ENCODE measurements at regions not wholly inside any gene's neighbourhood (a gene's known extent, or its start where the extent isn't known, plus 50 kb on each side); places are given as distances from the start of the nearest gene placed in this dataset.

- H3K4me3 ChIP-seq = no peak overlapping the region
- no peaks in the 10 kb centered on the region; the same call in 2 of the 3 replicates for H3K9me3 ChIP-seq (replicated peaks; ENCODE audit: control insufficient read depth, insufficient read depth, low read length)
- WGBS (ENCODE audit: insufficient coverage, insufficient replicate concordance, low lambda C conversion rate, missing lambda C conversion rate) = 3% methylated on average over 4 of the region's 4 CpGs
- H3K79me2 ChIP-seq (ENCODE audit: control insufficient read depth, insufficient read depth, low read length) = no peaks in the 10 kb centered on the region
- H3K36me3 ChIP-seq (ENCODE audit: control insufficient read depth in 2 of 2, insufficient read depth in 2 of 2, low read length in 1 of 2) = no peaks in the 10 kb centered on the region
- no peaks in the 10 kb centered on the region for H4K20me1 ChIP-seq (ENCODE audit: control insufficient read depth, insufficient read depth)
- H3K9ac ChIP-seq (ENCODE audit: control insufficient read depth, insufficient read depth, low read length) = no peak overlapping the region
- ChIA-PET POLR2A (no interaction called here), SMC1A (ENCODE audit: uncharacterized antibody, unreplicated experiment) (no interaction called here), RAD21 (ENCODE audit: unreplicated experiment) (no interaction called here), CTCF (no interaction called here)
- intact Hi-C loops (cut with micrococcal nuclease; ENCODE audit: unreplicated experiment) = no loop called here
- no peak overlapping the region for H3K4me2 ChIP-seq (ENCODE audit: control insufficient read depth, insufficient read depth)
- ATAC-seq = no peak
- no TSS peak for BruUV-seq (replicated peaks)
- FAIRE-seq = no peak
- DNase-seq (ENCODE audit: low read depth, low spot score) = no peak
- in situ Hi-C loops (cut with MboI) = no loop called here
- no peak overlapping the region for H2AFZ ChIP-seq (ENCODE audit: control insufficient read depth, low read depth, low read length)
- no peak for TF ChIP-seq HCFC1 (IDR thresholded peaks at IDR 0.05; ENCODE audit: low read length)
- no peak for TF ChIP-seq ATF7 (IDR thresholded peaks at IDR 0.05; ENCODE audit: low read depth)
- no peak for TF ChIP-seq BACH1 (IDR thresholded peaks at IDR 0.05; ENCODE audit: borderline replicate concordance)
- TF ChIP-seq TBL1XR1 (IDR thresholded peaks at IDR 0.05; ENCODE audit: low read depth, low read length) = no peak
- no peak overlapping the region for H3K27ac ChIP-seq (ENCODE audit: control insufficient read depth, insufficient read depth)
- H3K27me3 ChIP-seq (replicated peaks in 1 of 2; ENCODE audit: control insufficient read depth in 2 of 2, insufficient read depth in 2 of 2, low read length in 1 of 2) = peaks cover 0 to 2% of the 10 kb centered on the region in 2 experiments; a peak in 2 of 4 replicates
- no peaks in the 10 kb centered on the region for H3K4me1 ChIP-seq (ENCODE audit: control insufficient read depth, insufficient read depth, low read length)
Measured at GRCh38 chr11:69568809-69569097, 72.2 kb upstream of the CCND1 start.

GRCh38 chr11:69569306-69570200 lies 71.4 kb upstream of the CCND1 start:
- DNase-seq (ENCODE audit: low read depth, low spot score) = no peak
- BruUV-seq (replicated peaks) = no TSS peak
- no peak overlapping the region for H3K4me2 ChIP-seq (ENCODE audit: control insufficient read depth, insufficient read depth)
- 42% methylated on average over 21 of the region's 21 CpGs for WGBS (ENCODE audit: insufficient coverage, insufficient replicate concordance, low lambda C conversion rate, missing lambda C conversion rate)
- H3K9me3 ChIP-seq (replicated peaks; ENCODE audit: control insufficient read depth, insufficient read depth, low read length) = no peaks in the 10 kb centered on the region; the same call in 2 of the 3 replicates
- H2AFZ ChIP-seq (ENCODE audit: control insufficient read depth, low read depth, low read length) = no peak overlapping the region
- ChIA-PET CTCF (no interaction called here), SMC1A (ENCODE audit: uncharacterized antibody, unreplicated experiment) (no interaction called here), POLR2A (no interaction called here), RAD21 (ENCODE audit: unreplicated experiment) (no interaction called here)
- H3K4me3 ChIP-seq = no peak overlapping the region
- FAIRE-seq = no peak
- no peaks in the 10 kb centered on the region for H3K4me1 ChIP-seq (ENCODE audit: control insufficient read depth, insufficient read depth, low read length)
- peaks cover 0 to 2% of the 10 kb centered on the region in 2 experiments; a peak in 2 of 4 replicates for H3K27me3 ChIP-seq (replicated peaks in 1 of 2; ENCODE audit: control insufficient read depth in 2 of 2, insufficient read depth in 2 of 2, low read length in 1 of 2)
- H4K20me1 ChIP-seq (ENCODE audit: control insufficient read depth, insufficient read depth) = no peaks in the 10 kb centered on the region
- H3K36me3 ChIP-seq (ENCODE audit: control insufficient read depth in 2 of 2, insufficient read depth in 2 of 2, low read length in 1 of 2) = no peaks in the 10 kb centered on the region
- no peak overlapping the region for H3K27ac ChIP-seq (ENCODE audit: control insufficient read depth, insufficient read depth)
- no peak for ATAC-seq
- H3K9ac ChIP-seq (ENCODE audit: control insufficient read depth, insufficient read depth, low read length) = no peak overlapping the region
- in situ Hi-C loops (cut with MboI) (no loop called here), intact Hi-C loops (cut with micrococcal nuclease; ENCODE audit: unreplicated experiment) (no loop called here)
- no peaks in the 10 kb centered on the region for H3K79me2 ChIP-seq (ENCODE audit: control insufficient read depth, insufficient read depth, low read length)
- TF ChIP-seq ZBTB40 (IDR thresholded peaks at IDR 0.05; ENCODE audit: borderline replicate concordance) (no peak), NKRF (conservative IDR thresholded peaks at IDR 0.05) (no peak), KDM1A (IDR thresholded peaks at IDR 0.05; ENCODE audit: borderline replicate concordance) (no peak)
- TF ChIP-seq, protein P1, sequence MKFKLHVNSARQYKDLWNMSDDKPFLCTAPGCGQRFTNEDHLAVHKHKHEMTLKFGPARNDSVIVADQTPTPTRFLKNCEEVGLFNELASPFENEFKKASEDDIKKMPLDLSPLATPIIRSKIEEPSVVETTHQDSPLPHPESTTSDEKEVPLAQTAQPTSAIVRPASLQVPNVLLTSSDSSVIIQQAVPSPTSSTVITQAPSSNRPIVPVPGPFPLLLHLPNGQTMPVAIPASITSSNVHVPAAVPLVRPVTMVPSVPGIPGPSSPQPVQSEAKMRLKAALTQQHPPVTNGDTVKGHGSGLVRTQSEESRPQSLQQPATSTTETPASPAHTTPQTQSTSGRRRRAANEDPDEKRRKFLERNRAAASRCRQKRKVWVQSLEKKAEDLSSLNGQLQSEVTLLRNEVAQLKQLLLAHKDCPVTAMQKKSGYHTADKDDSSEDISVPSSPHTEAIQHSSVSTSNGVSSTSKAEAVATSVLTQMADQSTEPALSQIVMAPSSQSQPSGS (IDR thresholded peaks at IDR 0.05; ENCODE audit: low read length) = no peak
